ENCODE measurements at regions not wholly inside any gene's neighbourhood (a gene's known extent, or its start where the extent isn't known, plus 50 kb on each side); places are given as distances from the start of the nearest gene placed in this dataset.
"Not testable (repeated sequence)": the region's sequence is repeated elsewhere in the genome, so short reads cannot be mapped to it uniquely, and the experiment has no call there.

GRCh38 chr3:59246719-59247401 is 197.0 kb upstream of the CFAP20DC start:
- DNase-seq = no peak

GRCh38 chr3:59245859-59246501 is 196.2 kb upstream of the CFAP20DC start:
- DNase-seq = no peak

DNA sequence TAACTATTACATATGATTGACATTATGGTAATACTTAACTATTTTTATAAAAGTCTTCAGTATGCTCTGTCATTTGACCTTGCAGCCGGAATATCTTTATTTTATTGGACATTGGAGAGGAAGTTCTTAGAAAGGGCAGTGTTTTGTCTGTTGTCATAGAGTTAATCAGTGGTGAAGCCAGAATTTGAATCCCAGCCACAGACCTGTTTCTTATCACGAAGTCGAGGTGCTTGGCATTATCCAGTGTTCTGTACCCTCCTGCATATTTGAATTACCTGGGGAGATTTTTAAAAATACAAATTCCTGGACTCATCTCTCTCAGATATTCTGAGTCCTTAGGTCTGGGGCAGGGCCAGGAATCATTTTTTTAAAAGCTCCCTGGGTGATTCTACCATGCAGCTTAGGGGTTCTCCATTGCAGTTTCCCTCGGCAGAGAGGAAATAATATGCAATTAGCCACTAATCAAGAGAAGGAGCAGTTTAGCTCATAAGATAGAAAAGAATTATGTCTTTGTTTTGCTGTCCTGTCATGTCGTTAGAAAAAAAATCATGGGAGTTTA is 195.6 kb upstream of the CFAP20DC start:
- DNase-seq = no peak

DNA sequence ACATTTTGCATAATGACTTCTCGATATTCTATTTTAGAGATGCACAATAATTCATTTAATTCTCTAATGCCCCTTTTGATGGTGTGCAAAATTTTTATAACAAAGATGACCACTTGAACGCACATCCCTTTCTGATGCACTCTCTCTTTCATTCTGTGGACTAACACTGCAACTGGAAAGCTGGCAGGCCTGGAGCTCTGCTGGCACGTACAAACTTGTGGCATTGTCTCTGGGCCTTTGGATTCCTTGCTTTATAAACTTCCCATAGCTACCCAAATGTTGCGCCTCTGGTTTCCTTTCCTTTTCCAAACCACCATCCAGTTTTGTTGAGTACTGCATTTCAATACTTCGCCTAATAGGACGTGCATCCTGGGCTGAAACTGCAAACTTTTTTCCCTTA is 194.5 kb upstream of the CFAP20DC start:
- DNase-seq = no peak

DNA sequence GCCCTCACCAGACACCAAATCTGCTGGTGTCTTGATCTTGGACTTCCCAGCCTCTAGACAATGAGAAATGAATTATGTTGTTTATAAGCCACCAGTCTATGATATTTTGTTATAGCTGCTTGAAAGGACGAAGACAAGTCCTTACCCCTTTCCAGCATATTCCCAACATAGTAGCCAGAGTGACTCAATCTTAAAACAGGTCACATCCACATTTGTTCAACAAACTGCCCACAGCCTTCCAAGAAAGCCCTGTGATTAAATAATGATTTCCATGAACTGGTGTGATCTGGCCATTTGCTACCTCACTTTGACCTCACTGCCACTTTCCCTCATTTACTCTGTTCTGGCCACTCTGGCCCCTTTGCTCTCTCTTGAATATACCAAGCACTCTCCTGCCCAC is 193.7 kb upstream of the CFAP20DC start:
- no peak for DNase-seq

GRCh38 chr3:59240666-59241255 is 190.9 kb upstream of the CFAP20DC start:
- DNase-seq = no peak

DNA sequence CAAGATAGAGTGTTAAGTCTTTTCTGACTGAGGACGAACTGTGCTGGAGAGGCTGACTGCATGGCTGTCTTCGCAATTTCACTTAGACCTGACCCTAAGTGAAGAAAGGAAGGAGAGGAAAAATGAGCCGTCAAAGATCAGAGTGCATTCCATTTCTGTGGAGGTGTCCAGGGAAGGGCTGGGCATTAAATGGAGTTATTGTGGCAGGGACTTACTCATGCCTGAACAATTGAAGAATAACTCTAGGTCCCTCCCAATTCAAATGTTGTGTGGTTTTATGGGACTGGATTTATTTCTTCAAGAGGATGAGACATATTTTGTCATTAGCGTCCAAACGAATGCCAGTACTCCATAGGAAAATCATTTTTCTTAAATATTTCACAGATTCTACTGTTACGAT is 187.3 kb upstream of the CFAP20DC start:
- DNase-seq = no peak

- DNase-seq = no peak
Measured at GRCh38 chr3:59235634-59236012, 185.8 kb upstream of the CFAP20DC start.

- DNase-seq = no peak
Measured at GRCh38 chr3:59234884-59235633, 185.2 kb upstream of the CFAP20DC start.

DNA sequence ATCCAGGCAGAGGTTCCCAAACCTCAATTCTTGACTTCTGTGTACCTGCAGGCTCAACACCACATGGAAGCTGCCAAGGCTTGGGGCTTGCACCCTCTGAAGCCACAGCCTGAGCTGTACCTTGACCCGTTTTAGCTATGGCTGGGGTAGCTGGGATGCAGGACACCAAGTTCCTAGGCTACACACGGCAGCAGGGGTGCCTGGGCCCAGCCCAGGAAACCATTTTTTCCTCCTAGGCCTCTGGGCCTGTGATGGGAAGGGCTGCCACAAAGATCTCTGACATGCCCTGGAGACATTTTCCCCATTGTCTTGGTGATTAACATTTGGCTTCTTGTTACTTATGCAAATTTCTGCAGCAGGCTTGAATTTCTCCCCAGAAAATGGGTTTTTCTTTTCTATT is 180.6 kb upstream of the CFAP20DC start:
- DNase-seq = not testable (repeated sequence)

GRCh38 chr3:59213860-59214259 is 164.0 kb upstream of the CFAP20DC start:
- no peak for DNase-seq

DNA sequence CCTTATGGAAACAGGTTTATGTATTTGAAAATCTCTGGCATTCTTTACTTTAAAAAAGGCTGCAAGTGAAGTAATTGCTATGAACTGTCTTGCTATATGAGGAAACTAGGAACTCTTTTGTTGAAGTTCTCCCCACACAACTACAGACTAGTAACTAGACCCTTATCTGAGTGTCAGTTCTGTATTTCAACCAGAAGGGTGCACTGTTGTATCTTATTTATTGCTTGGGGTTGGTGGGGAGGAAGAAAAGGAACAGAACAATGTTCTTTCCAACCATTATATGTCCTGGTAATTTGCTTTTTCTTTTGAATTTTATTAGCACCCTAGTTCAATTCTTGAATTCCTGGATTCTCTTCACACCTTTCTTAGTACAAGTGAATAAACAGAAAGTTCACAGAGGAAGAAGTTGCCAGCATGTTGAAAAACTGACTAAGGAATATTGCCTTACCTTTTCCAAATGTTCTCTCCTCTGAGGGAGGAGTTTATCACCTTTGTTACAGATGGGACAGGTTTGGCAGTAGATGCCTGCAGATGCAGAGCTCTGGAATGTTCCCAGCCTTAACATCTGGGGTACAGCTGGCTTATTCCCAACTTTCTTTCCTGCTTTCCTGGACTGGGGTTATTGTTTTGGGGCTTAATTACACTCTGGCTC is 162.4 kb upstream of the CFAP20DC start:
- DNase-seq = peak; percentile 10

GRCh38 chr3:59210260-59210659 is 160.4 kb upstream of the CFAP20DC start:
- no peak for DNase-seq

GRCh38 chr3:59192473-59192872 is 142.6 kb upstream of the CFAP20DC start:
- DNase-seq = no peak

GRCh38 chr3:59191651-59192050 is 141.8 kb upstream of the CFAP20DC start:
- no peak for DNase-seq

DNA sequence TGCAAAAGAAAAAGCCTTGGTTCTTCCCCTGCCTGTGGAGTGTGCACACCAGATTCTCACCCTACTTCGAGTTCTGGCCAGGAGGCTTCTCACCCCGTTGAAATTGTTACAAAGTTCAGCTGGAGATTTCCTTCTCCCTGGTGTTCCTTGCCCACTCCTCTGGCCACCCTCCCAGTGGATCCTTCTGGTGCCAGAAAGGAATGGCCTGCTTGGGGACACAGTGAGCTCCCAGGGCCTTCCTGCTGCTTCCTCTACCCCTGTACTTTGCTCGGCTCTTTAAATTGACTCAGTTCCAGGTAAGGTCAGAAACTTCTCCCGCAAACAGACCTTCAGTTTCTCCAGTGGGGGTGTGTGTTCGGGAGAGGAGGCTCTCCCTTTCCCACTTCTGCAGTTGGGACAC is 140.1 kb upstream of the CFAP20DC start:
- DNase-seq = no peak

- no peak for DNase-seq
Measured at GRCh38 chr3:59189526-59189925, 139.7 kb upstream of the CFAP20DC start.

GRCh38 chr3:59186725-59187124 is 136.9 kb upstream of the CFAP20DC start:
- DNase-seq = no peak

DNA sequence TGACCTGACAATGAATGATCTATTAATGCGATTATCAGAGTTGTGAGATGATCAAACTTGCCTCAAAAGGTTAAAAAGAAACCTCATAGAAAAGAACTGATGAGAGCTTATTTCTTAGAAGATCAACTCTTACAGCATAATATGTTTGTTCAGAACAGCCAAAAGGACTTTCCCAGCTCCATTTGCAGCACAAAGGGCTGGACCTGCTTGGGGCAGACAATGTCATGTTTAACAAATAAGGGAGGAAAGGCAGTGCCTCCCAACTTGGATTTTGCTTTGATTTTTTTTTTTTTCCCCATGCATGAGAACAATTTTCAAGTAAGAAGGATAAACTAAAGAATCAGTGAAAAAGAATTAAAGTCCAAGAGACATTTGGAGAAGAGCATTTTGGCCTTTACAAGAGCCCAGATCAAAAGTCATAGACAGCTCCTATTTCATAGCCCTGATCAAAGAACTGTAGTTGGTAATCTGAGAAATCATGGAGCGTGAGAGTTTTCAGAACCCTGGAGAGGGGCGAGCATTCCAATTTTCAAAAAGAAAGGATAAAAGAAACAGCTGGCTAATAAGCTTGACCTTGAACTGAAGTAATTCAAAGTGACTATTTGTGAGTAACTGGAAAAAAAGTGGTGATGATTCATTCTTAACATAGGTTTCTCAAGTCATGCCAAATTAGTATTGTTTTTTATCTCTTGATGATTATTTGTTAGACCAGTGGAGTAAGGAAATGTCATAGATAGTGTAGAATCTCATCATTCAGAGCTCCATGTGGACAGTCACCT is 136.0 kb upstream of the CFAP20DC start:
- no peak for DNase-seq

GRCh38 chr3:59180006-59180405 is 130.2 kb upstream of the CFAP20DC start:
- DNase-seq = no peak

DNA sequence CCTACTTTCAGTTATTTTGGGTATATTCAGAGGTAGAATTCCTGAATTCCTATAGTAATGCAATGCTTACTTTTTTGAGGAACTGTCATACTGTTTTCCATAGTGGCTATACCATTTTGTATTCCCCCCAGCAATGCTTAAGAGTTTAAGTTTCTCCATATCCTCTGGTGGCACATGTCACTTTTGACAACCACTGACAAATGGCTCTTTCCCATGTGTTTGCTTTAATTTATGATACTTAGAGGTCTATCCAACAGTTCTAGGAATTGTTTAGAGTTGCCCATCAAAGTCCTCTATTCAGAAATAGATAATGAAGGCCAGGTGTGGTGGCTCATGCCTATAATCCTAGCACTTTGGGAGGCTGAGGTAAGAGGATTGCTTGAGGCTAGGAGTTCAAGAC is 128.9 kb upstream of the CFAP20DC start:
- DNase-seq = no peak

- no peak for DNase-seq
Measured at GRCh38 chr3:59171491-59171890, 121.7 kb upstream of the CFAP20DC start.

All from NCI-H1436 (cell line).